H1 (cell line): ENCODE measurements at regions not wholly inside any gene's neighbourhood (a gene's known extent, or its start where the extent isn't known, plus 50 kb on each side); places are given as distances from the start of the nearest gene placed in this dataset.

Experiments used
- CTCF ChIA-PET: fragments of 300-600 bp; sonication (Branson Sonifier 250); formaldehyde crosslinking; loops from one replicate; lab custom pipeline; 2021; ENCODE audit not compliant: partially characterized antibody; lab: Charles Lee
- POLR2A ChIA-PET: fragments of 300-600 bp; sonication (Branson Sonifier 250); formaldehyde crosslinking; loops from one replicate; lab custom pipeline; 2021; ENCODE audit warnings: inconsistent platforms; ENCODE audit not compliant: partially characterized antibody; lab: Charles Lee
- DNase-seq, 2 experiments: peaks; one replicate each; pipeline versions ENCODE4 v3.0.0 to v3.0.0-alpha.2; 2010 to 2022; ENCODE audit warnings: low spot score in 2 of 2, low read depth in 1 of 2, mixed read lengths in 1 of 2
- FAIRE-seq: peaks from 2 replicates; lab custom pipeline; 2011; peaks lifted over from hg19 to GRCh38; lab: Jason Lieb, UNC
- H2AFZ ChIP-seq: 2 replicates; pipeline ENCODE4 v1.8.1; 2012; ENCODE audit warnings: low read length, inconsistent platforms
- H2AK5ac ChIP-seq: 2 replicates; pipeline ENCODE4 v1.6.1; 2013; ENCODE audit warnings: low read depth, low read length
- H2BK120ac ChIP-seq: replicated peaks from 2 replicates; pipeline ENCODE3; 2013; ENCODE audit warnings: low read depth, low read length, inconsistent platforms
- H2BK12ac ChIP-seq: 2 replicates; pipeline ENCODE4 v1.6.1; 2013; ENCODE audit warnings: low read depth, low read length
- H2BK15ac ChIP-seq: 2 replicates; pipeline ENCODE4 v1.6.1; 2013; ENCODE audit warnings: low read length
- H2BK20ac ChIP-seq: 2 replicates; pipeline ENCODE4 v1.6.1; 2013; ENCODE audit warnings: low read length
- H2BK5ac ChIP-seq: 2 replicates; pipeline ENCODE4 v1.6.1; 2013; ENCODE audit warnings: low read depth, low read length
- H3K14ac ChIP-seq: 2 replicates; pipeline ENCODE4 v1.6.1; 2013; ENCODE audit warnings: inconsistent platforms; ENCODE audit not compliant: insufficient read length
- H3K18ac ChIP-seq: 2 replicates; pipeline ENCODE4 v1.6.1; 2013; ENCODE audit warnings: low read length; ENCODE audit errors: extremely low read depth
- H3K23ac ChIP-seq: 2 replicates; pipeline ENCODE4 v1.6.1; 2013; ENCODE audit warnings: inconsistent platforms; ENCODE audit not compliant: insufficient read length
- H3K23me2 ChIP-seq: 2 replicates; pipeline ENCODE4 v1.6.1; 2013; ENCODE audit warnings: low read depth, low read length
- H3K27ac ChIP-seq: 2 replicates; pipeline ENCODE4 v1.6.1; 2011; ENCODE audit warnings: low read depth, low read length, inconsistent platforms
- H3K27me3 ChIP-seq, 4 experiments: replicated peaks in 1 of 4; 1 replicate in 1 of 4; 2 replicates in 3 of 4; pipeline versions ENCODE4 v1.6.1 to v1.8.1; 2011 to 2013; ENCODE audit warnings: low read length in 3 of 4, mild to moderate bottlenecking in 3 of 4, inconsistent platforms in 2 of 4, mixed read lengths in 2 of 4, moderate library complexity in 1 of 4; ENCODE audit not compliant: control insufficient read depth in 3 of 4, insufficient read depth in 3 of 4; ENCODE audit errors: extremely low read depth in 1 of 4
- H3K36me3 ChIP-seq, 4 experiments: 2 replicates each; pipeline versions ENCODE4 v1.6.1 to v1.8.1; 2011 to 2013; ENCODE audit warnings: mild to moderate bottlenecking in 4 of 4, low read length in 3 of 4, moderate library complexity in 2 of 4, control low read depth in 1 of 4, inconsistent platforms in 1 of 4; ENCODE audit not compliant: insufficient read depth in 4 of 4, control insufficient read depth in 2 of 4
- H3K4ac ChIP-seq: replicated peaks from 2 replicates; pipeline ENCODE3; 2013; ENCODE audit warnings: low read length, low read depth, mixed read lengths, inconsistent platforms; ENCODE audit not compliant: insufficient read length
- H3K4me1 ChIP-seq, 4 experiments: replicated peaks in 1 of 4; 1 replicate in 1 of 4; 2 replicates in 3 of 4; pipeline versions ENCODE4 v1.6.1 to v1.8.1; 2011 to 2013; ENCODE audit warnings: low read length in 3 of 4, inconsistent platforms in 2 of 4, mixed read lengths in 1 of 4; ENCODE audit not compliant: insufficient read depth in 4 of 4, control insufficient read depth in 3 of 4
- H3K4me2 ChIP-seq, 2 experiments: 2 replicates each; pipeline versions ENCODE4 v1.6.1 to v1.8.1; 2011 to 2013; ENCODE audit warnings: low read depth in 2 of 2, low read length in 2 of 2, control low read depth in 1 of 2, inconsistent platforms in 1 of 2, mild to moderate bottlenecking in 1 of 2; ENCODE audit not compliant: insufficient read depth in 1 of 2
- H3K4me3 ChIP-seq, 4 experiments: fragments of 200-600, 300-600 bp in 1 of 4; sonication (generic), shearing (Covaris generic), sonication (Bioruptor Twin) in 1 of 4; 2 replicates each; pipeline versions ENCODE4 v1.5.1 to v1.8.1; 2011 to 2016; ENCODE audit warnings: low read length in 4 of 4, low read depth in 3 of 4, control low read depth in 2 of 4, inconsistent platforms in 2 of 4, mild to moderate bottlenecking in 2 of 4, mixed read lengths in 1 of 4, moderate library complexity in 1 of 4; ENCODE audit not compliant: insufficient read depth in 2 of 4; ENCODE audit errors: extremely low read depth in 1 of 4
- H3K56ac ChIP-seq: replicated peaks from 2 replicates; pipeline ENCODE3; 2013; ENCODE audit warnings: low read depth, mild to moderate bottlenecking, mixed read lengths, low read length, inconsistent platforms; ENCODE audit not compliant: insufficient read length
- H3K79me1 ChIP-seq: 2 replicates; pipeline ENCODE4 v1.6.1; 2013; ENCODE audit warnings: low read depth, low read length, control low read depth
- H3K79me2 ChIP-seq, 2 experiments: 2 replicates each; pipeline versions ENCODE4 v1.6.1 to v1.8.1; 2012 to 2013; ENCODE audit warnings: low read length in 2 of 2, mild to moderate bottlenecking in 2 of 2, inconsistent platforms in 1 of 2; ENCODE audit not compliant: insufficient read depth in 2 of 2, control insufficient read depth in 1 of 2
- H3K9ac ChIP-seq, 4 experiments: replicated peaks in 1 of 4; 1 replicate in 1 of 4; 2 replicates in 3 of 4; pipeline versions ENCODE4 v1.6.1 to v1.8.1; 2011 to 2013; ENCODE audit warnings: low read depth in 3 of 4, low read length in 3 of 4, control low read depth in 2 of 4, mild to moderate bottlenecking in 2 of 4, moderate library complexity in 2 of 4, inconsistent platforms in 1 of 4; ENCODE audit errors: extremely low read depth in 1 of 4
- H3K9me3 ChIP-seq, 2 experiments: 2 replicates each; pipeline versions ENCODE4 v1.6.1 to v1.8.1; 2012 to 2013; ENCODE audit warnings: mild to moderate bottlenecking in 2 of 2, moderate library complexity in 2 of 2, control low read depth in 1 of 2, inconsistent platforms in 1 of 2, low read depth in 1 of 2, low read length in 1 of 2, mixed read lengths in 1 of 2; ENCODE audit not compliant: insufficient read depth in 2 of 2
- H4K20me1 ChIP-seq, 2 experiments: replicated peaks in 1 of 2; 2 replicates each; pipeline versions ENCODE3 to v1.8.1; 2011 to 2013; ENCODE audit warnings: inconsistent platforms in 2 of 2, low read length in 2 of 2, mild to moderate bottlenecking in 1 of 2; ENCODE audit not compliant: insufficient read depth in 2 of 2, control insufficient read depth in 1 of 2
- H4K5ac ChIP-seq: 2 replicates; pipeline ENCODE4 v1.6.1; 2013; ENCODE audit warnings: low read length, low read depth, mixed read lengths, inconsistent platforms; ENCODE audit not compliant: insufficient read length
- H4K8ac ChIP-seq: 2 replicates; pipeline ENCODE4 v1.8.0; 2013; ENCODE audit warnings: mild to moderate bottlenecking, moderate library complexity, low read length, inconsistent platforms; ENCODE audit not compliant: insufficient read depth; ENCODE audit errors: extremely low read depth
- H4K91ac ChIP-seq: replicated peaks from 2 replicates; pipeline ENCODE3; 2013; ENCODE audit warnings: low read length, mixed read lengths, inconsistent platforms; ENCODE audit not compliant: insufficient read length
- MAX ChIP-seq: IDR thresholded peaks from 2 replicates; pipeline ENCODE4 v1.6.1; 2012; ENCODE audit warnings: inconsistent platforms
- NRF1 ChIP-seq: IDR thresholded peaks from 2 replicates; pipeline ENCODE4 v1.6.1; 2011; ENCODE audit warnings: mild to moderate bottlenecking, low read depth, low read length, improper control_type of control experiment
- PHF8 ChIP-seq: fragments of 200-600 bp; sonication (generic); conservative IDR thresholded peaks from 2 replicates; pipeline ENCODE4 v1.7.1; 2012; ENCODE audit warnings: low read depth, mild to moderate bottlenecking, inconsistent platforms, low read length, moderate library complexity
- RFX5 ChIP-seq: IDR thresholded peaks from 2 replicates; pipeline ENCODE4 v1.6.1; 2011; ENCODE audit warnings: low read depth, low read length, improper control_type of control experiment, borderline replicate concordance
- SIRT6 ChIP-seq: IDR thresholded peaks from one replicate; pipeline ENCODE4 v1.7.1; 2012; ENCODE audit warnings: low read length, inconsistent platforms
- SP1 ChIP-seq: IDR thresholded peaks from 2 replicates; pipeline ENCODE4 v1.6.1; 2011; ENCODE audit warnings: low read depth, low read length
- SRF ChIP-seq: IDR thresholded peaks from 2 replicates; pipeline ENCODE4 v1.6.1; 2011; ENCODE audit warnings: mild to moderate bottlenecking, low read depth, low read length, moderate library complexity
- WGBS, 2 experiments: shearing (Covaris generic) in 1 of 2; methylation state at CpG; one replicate each; pipeline versions ENCODE4 v1.1.6 to v1.1.7; 2013 to 2015; ENCODE audit warnings: low lambda C conversion rate in 2 of 2, mixed read lengths in 2 of 2, inconsistent platforms in 1 of 2, low coverage in 1 of 2, missing lambda C conversion rate in 1 of 2; ENCODE audit not compliant: insufficient replicate concordance in 2 of 2, insufficient coverage in 1 of 2, insufficient read length in 1 of 2; ENCODE audit errors: extremely low coverage in 1 of 2, missing lambda C conversion rate in 1 of 2; 5-methylcytosine and 5-hydroxymethylcytosine counted together
- TF ChIP-seq, protein P1 (sequence below): IDR thresholded peaks from 2 replicates; pipeline ENCODE4 v1.6.1; 2011; ENCODE audit warnings: low read depth, mild to moderate bottlenecking, low read length; ENCODE audit not compliant: insufficient read depth

DNA sequence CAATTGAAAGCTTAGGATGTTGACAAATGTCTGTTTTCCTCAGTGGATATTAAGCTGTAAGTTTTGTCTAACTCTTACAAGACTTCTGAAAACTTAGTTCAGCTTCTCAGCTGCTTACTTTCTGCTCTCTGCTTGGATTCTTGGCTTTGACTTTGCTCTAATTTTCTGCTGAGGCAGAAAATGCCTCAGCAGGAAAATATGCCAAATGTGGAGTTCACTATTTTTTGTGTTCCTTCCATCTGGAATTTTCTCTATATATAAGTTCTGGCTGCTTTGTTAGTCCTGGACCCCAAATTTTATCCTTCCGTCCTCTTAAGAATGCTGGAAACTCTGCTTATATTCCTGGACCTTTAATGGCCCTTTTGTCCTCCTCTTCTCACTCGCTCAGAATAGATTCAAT lies 352.6 kb upstream of the NWD2 start:
- POLR2A ChIA-PET: no interaction called here
- Histone ChIP-seq H2AFZ (no peak overlapping the region), H3K36me3 (no peaks in the 10 kb centered on the region)
- TF ChIP-seq NRF1: no peak
- TF ChIP-seq, protein P1, sequence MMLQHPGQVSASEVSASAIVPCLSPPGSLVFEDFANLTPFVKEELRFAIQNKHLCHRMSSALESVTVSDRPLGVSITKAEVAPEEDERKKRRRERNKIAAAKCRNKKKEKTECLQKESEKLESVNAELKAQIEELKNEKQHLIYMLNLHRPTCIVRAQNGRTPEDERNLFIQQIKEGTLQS: no peak
- TF ChIP-seq RFX5: no peak
- TF ChIP-seq SRF: no peak
- no peak for TF ChIP-seq SIRT6
- no peak for TF ChIP-seq PHF8
- no peak for TF ChIP-seq MAX
- TF ChIP-seq SP1: no peak

More for the DNA sequence above, 352.6 kb upstream of the NWD2 start:
- Histone ChIP-seq H4K8ac (no peak overlapping the region), H3K79me2 (no peaks in the 10 kb centered on the region), H3K27me3 (no peaks in the 10 kb centered on the region), H2BK15ac (no peak overlapping the region), H3K56ac (no peak overlapping the region), H2BK120ac (no peak overlapping the region), H3K79me1 (no peaks in the 10 kb centered on the region), H3K23ac (no peak overlapping the region), H2BK20ac (no peak overlapping the region), H3K27ac (no peak overlapping the region), H4K5ac (no peak overlapping the region), H3K4me1 (no peaks in the 10 kb centered on the region; a peak in 1 of 7 replicates), H3K9ac (no peak overlapping the region), H3K4me2 (no peak overlapping the region), H4K20me1 (no peaks in the 10 kb centered on the region), H2AK5ac (no peak overlapping the region), H4K91ac (no peak overlapping the region), H3K18ac (no peak overlapping the region), H3K4ac (no peak overlapping the region), H2BK12ac (no peak overlapping the region), H3K9me3 (no peaks in the 10 kb centered on the region; a peak in 1 of 4 replicates), H2BK5ac (no peak overlapping the region), H3K23me2 (no peaks in the 10 kb centered on the region), H3K4me3 (no peak overlapping the region), H3K14ac (no peak overlapping the region)
- CTCF ChIA-PET: no interaction called here
- FAIRE-seq (no peak), DNase-seq (no peak)
- WGBS, 2 experiments: 96% methylated on average over 2 of the region's 2 CpGs; no CpG with 5 or more reads in 1 of the 2 experiments
